H9 (cell line): ENCODE measurements at regions not wholly inside any gene's neighbourhood (a gene's known extent, or its start where the extent isn't known, plus 50 kb on each side); places are given as distances from the start of the nearest gene placed in this dataset.

Experiments used
- DNase-seq: peaks from one replicate; pipeline ENCODE4 v3.0.0-alpha.2; 2017
- H2AFZ ChIP-seq: one replicate; pipeline ENCODE4 v1.6.1; 2013; ENCODE audit warnings: mild to moderate bottlenecking, low read length, control low read depth, moderate library complexity
- H2AK5ac ChIP-seq: 2 replicates; pipeline ENCODE4 v1.6.1; 2013; ENCODE audit warnings: low read length, control low read depth, mixed read lengths; ENCODE audit not compliant: insufficient read length
- H2BK120ac ChIP-seq: one replicate; pipeline ENCODE4 v1.6.1; 2013; ENCODE audit warnings: low read depth, mild to moderate bottlenecking, low read length, control low read depth, inconsistent platforms; ENCODE audit not compliant: poor library complexity, severe bottlenecking
- H2BK12ac ChIP-seq: 2 replicates; pipeline ENCODE4 v1.6.1; 2013; ENCODE audit warnings: low read length, control low read depth, mixed read lengths, low read depth; ENCODE audit not compliant: insufficient read length
- H2BK15ac ChIP-seq: 2 replicates; pipeline ENCODE4 v1.6.1; 2013; ENCODE audit warnings: low read depth, low read length, control low read depth
- H2BK20ac ChIP-seq: one replicate; pipeline ENCODE4 v1.6.1; 2013; ENCODE audit warnings: low read depth, mild to moderate bottlenecking, low read length, control low read depth, inconsistent platforms; ENCODE audit not compliant: poor library complexity, severe bottlenecking
- H2BK5ac ChIP-seq: 2 replicates; pipeline ENCODE4 v1.6.1; 2013; ENCODE audit warnings: low read length, control low read depth, mixed read lengths; ENCODE audit not compliant: insufficient read length
- H3K14ac ChIP-seq: 2 replicates; pipeline ENCODE4 v1.6.1; 2013; ENCODE audit warnings: low read length, control low read depth; ENCODE audit not compliant: insufficient read depth
- H3K18ac ChIP-seq: 2 replicates; pipeline ENCODE4 v1.6.1; 2013; ENCODE audit warnings: low read depth, mild to moderate bottlenecking, mixed read lengths, low read length, control low read depth; ENCODE audit not compliant: insufficient read length
- H3K23ac ChIP-seq: 2 replicates; pipeline ENCODE4 v1.6.1; 2013; ENCODE audit warnings: low read length, control low read depth, mixed read lengths, low read depth; ENCODE audit not compliant: insufficient read length
- H3K23me2 ChIP-seq: 2 replicates; pipeline ENCODE4 v1.6.1; 2013; ENCODE audit warnings: low read depth, mild to moderate bottlenecking, mixed read lengths, low read length, control low read depth; ENCODE audit not compliant: insufficient read length, poor library complexity, severe bottlenecking
- H3K27ac ChIP-seq: 2 replicates; pipeline ENCODE4 v1.5.1; 2013; ENCODE audit warnings: low read length, control low read depth, mixed read lengths, low read depth; ENCODE audit not compliant: insufficient read length
- H3K27me3 ChIP-seq: 2 replicates; pipeline ENCODE4 v1.6.1; 2013; ENCODE audit warnings: low read length, control low read depth, inconsistent platforms; ENCODE audit not compliant: insufficient read depth
- H3K4ac ChIP-seq: 2 replicates; pipeline ENCODE4 v1.6.1; 2013; ENCODE audit warnings: low read depth, mild to moderate bottlenecking, control low read depth, inconsistent platforms, low read length, moderate library complexity
- H3K4me1 ChIP-seq: 2 replicates; pipeline ENCODE4 v1.6.1; 2013; ENCODE audit warnings: low read length, control low read depth, inconsistent platforms; ENCODE audit not compliant: insufficient read depth
- H3K4me2 ChIP-seq: 2 replicates; pipeline ENCODE4 v1.6.1; 2013; ENCODE audit warnings: low read length, control low read depth, mixed read lengths; ENCODE audit not compliant: insufficient read length, insufficient read depth
- H3K56ac ChIP-seq: 2 replicates; pipeline ENCODE4 v1.6.1; 2013; ENCODE audit warnings: low read depth, mild to moderate bottlenecking, mixed read lengths, low read length, control low read depth; ENCODE audit not compliant: insufficient read length
- H3K79me1 ChIP-seq: 2 replicates; pipeline ENCODE4 v1.6.1; 2013; ENCODE audit warnings: low read depth, mild to moderate bottlenecking, moderate library complexity, low read length, control low read depth, inconsistent platforms; ENCODE audit not compliant: insufficient read depth, poor library complexity, severe bottlenecking
- H3K79me2 ChIP-seq: 2 replicates; pipeline ENCODE4 v1.6.1; 2013; ENCODE audit warnings: low read length, control low read depth, inconsistent platforms; ENCODE audit not compliant: insufficient read depth
- H3K9ac ChIP-seq: 2 replicates; pipeline ENCODE4 v1.6.1; 2013; ENCODE audit warnings: low read length, control low read depth, mixed read lengths; ENCODE audit not compliant: insufficient read length; ENCODE audit errors: extremely low read depth
- H3K9me3 ChIP-seq: one replicate; pipeline ENCODE4 v1.6.1; 2013; ENCODE audit warnings: low read depth, low read length, inconsistent platforms; ENCODE audit not compliant: control insufficient read depth
- H3T11ph ChIP-seq: one replicate; pipeline ENCODE4 v1.6.1; 2013; ENCODE audit warnings: mild to moderate bottlenecking, low read length, control low read depth, inconsistent platforms
- H4K20me1 ChIP-seq: one replicate; pipeline ENCODE4 v1.6.1; 2013; ENCODE audit not compliant: control insufficient read depth, insufficient read length, insufficient read depth
- H4K5ac ChIP-seq: 2 replicates; pipeline ENCODE4 v1.6.1; 2013; ENCODE audit warnings: low read depth, mild to moderate bottlenecking, mixed read lengths, low read length, control low read depth; ENCODE audit not compliant: insufficient read length
- H4K8ac ChIP-seq: replicated peaks from 2 replicates; pipeline ENCODE4 v1.6.1; 2013; ENCODE audit warnings: low read length, control low read depth, mixed read lengths, low read depth; ENCODE audit not compliant: insufficient read length
- H4K91ac ChIP-seq: 2 replicates; pipeline ENCODE4 v1.6.1; 2013; ENCODE audit warnings: low read depth, mild to moderate bottlenecking, moderate library complexity, mixed read lengths, low read length, control low read depth; ENCODE audit not compliant: insufficient read length
- H3K27ac Mint-ChIP-seq, 3 experiments: 2 replicates in 2 of 3; 3 replicates in 1 of 3; pipeline ENCODE4 v1.8.0; 2020 to 2021; ENCODE audit warnings: mixed read lengths in 3 of 3, mild to moderate bottlenecking in 1 of 3, moderate library complexity in 1 of 3
- H3K27me3 Mint-ChIP-seq: 2 replicates; pipeline ENCODE4 v1.8.0; 2021; ENCODE audit warnings: low read depth, mild to moderate bottlenecking, moderate library complexity, mixed read lengths
- H3K36me3 Mint-ChIP-seq, 3 experiments: 2 replicates in 2 of 3; 3 replicates in 1 of 3; pipeline ENCODE4 v1.8.0; 2020 to 2021; ENCODE audit warnings: low read depth in 3 of 3, mixed read lengths in 3 of 3; ENCODE audit not compliant: insufficient read depth in 1 of 3
- H3K4me1 Mint-ChIP-seq, 2 experiments: 2 replicates each; pipeline ENCODE4 v1.8.0; 2020; ENCODE audit warnings: mixed read lengths in 2 of 2
- H3K4me3 Mint-ChIP-seq, 2 experiments: 2 replicates in 1 of 2; 3 replicates in 1 of 2; pipeline ENCODE4 v1.8.0; 2020 to 2021; ENCODE audit warnings: mild to moderate bottlenecking in 2 of 2, mixed read lengths in 2 of 2, moderate library complexity in 1 of 2
- H3K9me3 Mint-ChIP-seq, 2 experiments: 2 replicates in 1 of 2; 3 replicates in 1 of 2; pipeline ENCODE4 v1.8.0; 2020; ENCODE audit warnings: mild to moderate bottlenecking in 2 of 2, mixed read lengths in 2 of 2, moderate library complexity in 1 of 2
- WGBS: extraction: QIAGEN DNeasy Blood & Tissue Kit; methylation state at CpG from one replicate; pipeline ENCODE4 v1.1.7; 2013; ENCODE audit warnings: missing lambda C conversion rate, low lambda C conversion rate, mixed read lengths; ENCODE audit not compliant: insufficient read length; ENCODE audit errors: extremely low coverage; 5-methylcytosine and 5-hydroxymethylcytosine counted together
- TF ChIP-seq, protein P1 (sequence below): fragments of 200-600 bp; sonication (generic); conservative IDR thresholded peaks from 3 replicates; pipeline ENCODE4 v1.8.0; 2021; ENCODE audit warnings: antibody characterized with exemption, mild to moderate bottlenecking

DNA sequence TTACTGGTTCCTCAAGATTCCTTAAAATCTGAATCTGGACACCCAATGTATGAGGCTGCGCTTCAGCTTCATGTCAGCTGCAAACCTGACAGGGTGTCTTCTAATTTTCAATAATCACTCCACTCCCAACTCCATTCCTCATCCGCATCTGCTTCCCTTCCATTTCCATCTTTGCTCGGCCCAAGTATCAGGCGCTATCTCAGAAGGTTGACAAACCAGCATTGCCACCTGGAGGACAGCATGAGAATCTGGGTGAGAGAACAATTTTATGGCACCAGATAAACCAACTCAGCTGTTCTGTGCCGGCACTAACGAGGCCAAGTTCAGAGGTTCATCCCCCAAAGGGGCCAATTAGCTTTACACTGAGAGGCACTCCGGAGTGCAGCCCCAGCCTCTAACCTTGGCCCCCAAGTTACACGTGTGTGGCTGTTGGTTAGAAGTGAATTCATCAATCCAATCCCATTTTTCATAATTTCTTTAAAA, 79.1 kb upstream of the LMO2 start:
- Histone ChIP-seq H3K14ac (no peak overlapping the region), H3K9me3 (no peaks in the 10 kb centered on the region), H4K5ac (no peak overlapping the region), H3K23ac (no peak overlapping the region), H3K4me1 (no peaks in the 10 kb centered on the region), H4K91ac (no peak overlapping the region), H3K18ac (no peak overlapping the region), H2BK120ac (no peak overlapping the region), H2BK15ac (no peak overlapping the region), H3K23me2 (no peaks in the 10 kb centered on the region), H2BK12ac (no peak overlapping the region), H4K20me1 (no peaks in the 10 kb centered on the region), H3K27ac (no peak overlapping the region), H3K79me2 (no peaks in the 10 kb centered on the region), H3K79me1 (no peaks in the 10 kb centered on the region), H3K27me3 (no peaks in the 10 kb centered on the region), H3K4me2 (no peak overlapping the region), H3K4ac (no peak overlapping the region), H4K8ac (no peak overlapping the region), H2AFZ (peak overlapping the region; percentile 6), H2BK20ac (no peak overlapping the region), H3T11ph (no peak overlapping the region), H2AK5ac (no peak overlapping the region), H3K9ac (no peak overlapping the region), H2BK5ac (no peak overlapping the region), H3K56ac (no peak overlapping the region)
- H3K27me3 Mint-ChIP-seq, result peaks cover 1% of the 10 kb centered on the region
- H3K9me3 Mint-ChIP-seq, result no peaks in the 10 kb centered on the region
- no peaks in the 10 kb centered on the region for H3K4me1 Mint-ChIP-seq
- H3K36me3 Mint-ChIP-seq, result no peaks in the 10 kb centered on the region
- no peak overlapping the region for H3K4me3 Mint-ChIP-seq
- TF ChIP-seq, protein P1, sequence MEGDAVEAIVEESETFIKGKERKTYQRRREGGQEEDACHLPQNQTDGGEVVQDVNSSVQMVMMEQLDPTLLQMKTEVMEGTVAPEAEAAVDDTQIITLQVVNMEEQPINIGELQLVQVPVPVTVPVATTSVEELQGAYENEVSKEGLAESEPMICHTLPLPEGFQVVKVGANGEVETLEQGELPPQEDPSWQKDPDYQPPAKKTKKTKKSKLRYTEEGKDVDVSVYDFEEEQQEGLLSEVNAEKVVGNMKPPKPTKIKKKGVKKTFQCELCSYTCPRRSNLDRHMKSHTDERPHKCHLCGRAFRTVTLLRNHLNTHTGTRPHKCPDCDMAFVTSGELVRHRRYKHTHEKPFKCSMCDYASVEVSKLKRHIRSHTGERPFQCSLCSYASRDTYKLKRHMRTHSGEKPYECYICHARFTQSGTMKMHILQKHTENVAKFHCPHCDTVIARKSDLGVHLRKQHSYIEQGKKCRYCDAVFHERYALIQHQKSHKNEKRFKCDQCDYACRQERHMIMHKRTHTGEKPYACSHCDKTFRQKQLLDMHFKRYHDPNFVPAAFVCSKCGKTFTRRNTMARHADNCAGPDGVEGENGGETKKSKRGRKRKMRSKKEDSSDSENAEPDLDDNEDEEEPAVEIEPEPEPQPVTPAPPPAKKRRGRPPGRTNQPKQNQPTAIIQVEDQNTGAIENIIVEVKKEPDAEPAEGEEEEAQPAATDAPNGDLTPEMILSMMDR, result peak; percentile 76
- peak; percentile 51 for DNase-seq
- H3K27ac Mint-ChIP-seq, result no peak overlapping the region
- no CpG with 5 or more reads among the region's 8 CpGs for WGBS
